ENCODE measurements at regions not wholly inside any gene's neighbourhood (a gene's known extent, or its start where the extent isn't known, plus 50 kb on each side); places are given as distances from the start of the nearest gene placed in this dataset.

- Histone ChIP-seq H3K27ac (ENCODE audit: insufficient read depth, low read length, poor library complexity, severe bottlenecking) (no peak overlapping the region), H3K27me3 (replicated peaks; ENCODE audit: control insufficient read depth, insufficient read depth, low read length, poor library complexity, severe bottlenecking) (peaks cover 6% of the 10 kb centered on the region), H3K36me3 (ENCODE audit: control insufficient read depth, insufficient read depth, low read length) (no peaks in the 10 kb centered on the region), H3K4me1 (ENCODE audit: control insufficient read depth, insufficient read depth, low read length, poor library complexity, severe bottlenecking) (no peaks in the 10 kb centered on the region), H3K9me3 (ENCODE audit: control insufficient read depth, low read length) (no peaks in the 10 kb centered on the region), H3K4me3 (ENCODE audit: insufficient read depth, low read depth, low read length, poor library complexity, severe bottlenecking) (no peak overlapping the region)
- DNase-seq, result no peak
Measured at GRCh38 chr10:111221682-111222480, 145.1 kb downstream of the ADRA2A start.

- H3K27ac ChIP-seq (ENCODE audit: insufficient read depth, low read length, poor library complexity, severe bottlenecking), result no peak overlapping the region
- H3K36me3 ChIP-seq (ENCODE audit: control insufficient read depth, insufficient read depth, low read length), result no peaks in the 10 kb centered on the region
- H3K9me3 ChIP-seq (ENCODE audit: control insufficient read depth, low read length), result no peaks in the 10 kb centered on the region
- DNase-seq, result no peak
- no peak overlapping the region for H3K4me3 ChIP-seq (ENCODE audit: insufficient read depth, low read depth, low read length, poor library complexity, severe bottlenecking)
- H3K4me1 ChIP-seq (ENCODE audit: control insufficient read depth, insufficient read depth, low read length, poor library complexity, severe bottlenecking), result no peaks in the 10 kb centered on the region
- H3K27me3 ChIP-seq (replicated peaks; ENCODE audit: control insufficient read depth, insufficient read depth, low read length, poor library complexity, severe bottlenecking), result peaks cover 6% of the 10 kb centered on the region
Measured at GRCh38 chr10:111222961-111223360, 146.1 kb downstream of the ADRA2A start.

- H3K4me1 ChIP-seq (ENCODE audit: control insufficient read depth, insufficient read depth, low read length, poor library complexity, severe bottlenecking), result no peaks in the 10 kb centered on the region
- DNase-seq, result no peak
- no peak overlapping the region for H3K4me3 ChIP-seq (ENCODE audit: insufficient read depth, low read depth, low read length, poor library complexity, severe bottlenecking)
- H3K36me3 ChIP-seq (ENCODE audit: control insufficient read depth, insufficient read depth, low read length), result no peaks in the 10 kb centered on the region
- H3K27ac ChIP-seq (ENCODE audit: insufficient read depth, low read length, poor library complexity, severe bottlenecking), result no peak overlapping the region
- H3K27me3 ChIP-seq (replicated peaks; ENCODE audit: control insufficient read depth, insufficient read depth, low read length, poor library complexity, severe bottlenecking), result no peaks in the 10 kb centered on the region
- no peaks in the 10 kb centered on the region for H3K9me3 ChIP-seq (ENCODE audit: control insufficient read depth, low read length)
Measured at GRCh38 chr10:111231779-111232178, 154.9 kb downstream of the ADRA2A start.

- no peak for DNase-seq
- Histone ChIP-seq H3K36me3 (ENCODE audit: control insufficient read depth, insufficient read depth, low read length) (no peaks in the 10 kb centered on the region), H3K9me3 (ENCODE audit: control insufficient read depth, low read length) (no peaks in the 10 kb centered on the region), H3K27me3 (replicated peaks; ENCODE audit: control insufficient read depth, insufficient read depth, low read length, poor library complexity, severe bottlenecking) (no peaks in the 10 kb centered on the region), H3K4me1 (ENCODE audit: control insufficient read depth, insufficient read depth, low read length, poor library complexity, severe bottlenecking) (no peaks in the 10 kb centered on the region), H3K4me3 (ENCODE audit: insufficient read depth, low read depth, low read length, poor library complexity, severe bottlenecking) (no peak overlapping the region), H3K27ac (ENCODE audit: insufficient read depth, low read length, poor library complexity, severe bottlenecking) (no peak overlapping the region)
Measured at GRCh38 chr10:111233439-111233838, 156.6 kb downstream of the ADRA2A start.

GRCh38 chr10:111234234-111234913 is 157.5 kb downstream of the ADRA2A start:
- Histone ChIP-seq H3K4me1 (ENCODE audit: control insufficient read depth, insufficient read depth, low read length, poor library complexity, severe bottlenecking) (no peaks in the 10 kb centered on the region), H3K9me3 (ENCODE audit: control insufficient read depth, low read length) (no peaks in the 10 kb centered on the region), H3K4me3 (ENCODE audit: insufficient read depth, low read depth, low read length, poor library complexity, severe bottlenecking) (no peak overlapping the region), H3K36me3 (ENCODE audit: control insufficient read depth, insufficient read depth, low read length) (no peaks in the 10 kb centered on the region), H3K27me3 (replicated peaks; ENCODE audit: control insufficient read depth, insufficient read depth, low read length, poor library complexity, severe bottlenecking) (no peaks in the 10 kb centered on the region), H3K27ac (ENCODE audit: insufficient read depth, low read length, poor library complexity, severe bottlenecking) (no peak overlapping the region)
- no peak for DNase-seq

GRCh38 chr10:111234914-111235302 is 158.1 kb downstream of the ADRA2A start:
- no peak for DNase-seq
- no peak overlapping the region for H3K27ac ChIP-seq (ENCODE audit: insufficient read depth, low read length, poor library complexity, severe bottlenecking)
- H3K4me3 ChIP-seq (ENCODE audit: insufficient read depth, low read depth, low read length, poor library complexity, severe bottlenecking), result no peak overlapping the region
- H3K9me3 ChIP-seq (ENCODE audit: control insufficient read depth, low read length), result no peaks in the 10 kb centered on the region
- no peaks in the 10 kb centered on the region for H3K4me1 ChIP-seq (ENCODE audit: control insufficient read depth, insufficient read depth, low read length, poor library complexity, severe bottlenecking)
- no peaks in the 10 kb centered on the region for H3K36me3 ChIP-seq (ENCODE audit: control insufficient read depth, insufficient read depth, low read length)
- no peaks in the 10 kb centered on the region for H3K27me3 ChIP-seq (replicated peaks; ENCODE audit: control insufficient read depth, insufficient read depth, low read length, poor library complexity, severe bottlenecking)

GRCh38 chr10:111240348-111240747 is 163.5 kb downstream of the ADRA2A start:
- no peak for DNase-seq
- no peaks in the 10 kb centered on the region for H3K36me3 ChIP-seq (ENCODE audit: control insufficient read depth, insufficient read depth, low read length)
- no peaks in the 10 kb centered on the region for H3K27me3 ChIP-seq (replicated peaks; ENCODE audit: control insufficient read depth, insufficient read depth, low read length, poor library complexity, severe bottlenecking)
- no peak overlapping the region for H3K27ac ChIP-seq (ENCODE audit: insufficient read depth, low read length, poor library complexity, severe bottlenecking)
- no peak overlapping the region for H3K4me3 ChIP-seq (ENCODE audit: insufficient read depth, low read depth, low read length, poor library complexity, severe bottlenecking)
- H3K9me3 ChIP-seq (ENCODE audit: control insufficient read depth, low read length), result no peaks in the 10 kb centered on the region
- H3K4me1 ChIP-seq (ENCODE audit: control insufficient read depth, insufficient read depth, low read length, poor library complexity, severe bottlenecking), result no peaks in the 10 kb centered on the region

GRCh38 chr10:111243126-111243525 is 166.3 kb downstream of the ADRA2A start:
- no peak for DNase-seq
- Histone ChIP-seq H3K27me3 (replicated peaks; ENCODE audit: control insufficient read depth, insufficient read depth, low read length, poor library complexity, severe bottlenecking) (no peaks in the 10 kb centered on the region), H3K4me1 (ENCODE audit: control insufficient read depth, insufficient read depth, low read length, poor library complexity, severe bottlenecking) (no peaks in the 10 kb centered on the region), H3K36me3 (ENCODE audit: control insufficient read depth, insufficient read depth, low read length) (no peaks in the 10 kb centered on the region), H3K9me3 (ENCODE audit: control insufficient read depth, low read length) (no peaks in the 10 kb centered on the region), H3K27ac (ENCODE audit: insufficient read depth, low read length, poor library complexity, severe bottlenecking) (no peak overlapping the region), H3K4me3 (ENCODE audit: insufficient read depth, low read depth, low read length, poor library complexity, severe bottlenecking) (no peak overlapping the region)

- Histone ChIP-seq H3K36me3 (ENCODE audit: control insufficient read depth, insufficient read depth, low read length) (no peaks in the 10 kb centered on the region), H3K9me3 (ENCODE audit: control insufficient read depth, low read length) (no peaks in the 10 kb centered on the region), H3K4me1 (ENCODE audit: control insufficient read depth, insufficient read depth, low read length, poor library complexity, severe bottlenecking) (no peaks in the 10 kb centered on the region), H3K27me3 (replicated peaks; ENCODE audit: control insufficient read depth, insufficient read depth, low read length, poor library complexity, severe bottlenecking) (no peaks in the 10 kb centered on the region), H3K27ac (ENCODE audit: insufficient read depth, low read length, poor library complexity, severe bottlenecking) (no peak overlapping the region), H3K4me3 (ENCODE audit: insufficient read depth, low read depth, low read length, poor library complexity, severe bottlenecking) (no peak overlapping the region)
- DNase-seq, result no peak
Measured at GRCh38 chr10:111246136-111246535, 169.3 kb downstream of the ADRA2A start.

GRCh38 chr10:111246814-111247452 is 170.1 kb downstream of the ADRA2A start:
- no peaks in the 10 kb centered on the region for H3K9me3 ChIP-seq (ENCODE audit: control insufficient read depth, low read length)
- no peak overlapping the region for H3K4me3 ChIP-seq (ENCODE audit: insufficient read depth, low read depth, low read length, poor library complexity, severe bottlenecking)
- H3K27me3 ChIP-seq (replicated peaks; ENCODE audit: control insufficient read depth, insufficient read depth, low read length, poor library complexity, severe bottlenecking), result no peaks in the 10 kb centered on the region
- H3K36me3 ChIP-seq (ENCODE audit: control insufficient read depth, insufficient read depth, low read length), result no peaks in the 10 kb centered on the region
- no peaks in the 10 kb centered on the region for H3K4me1 ChIP-seq (ENCODE audit: control insufficient read depth, insufficient read depth, low read length, poor library complexity, severe bottlenecking)
- no peak for DNase-seq
- H3K27ac ChIP-seq (ENCODE audit: insufficient read depth, low read length, poor library complexity, severe bottlenecking), result no peak overlapping the region

Measured in effector memory CD4-positive, alpha-beta T cell (primary cell).